ENCODE measurements at regions not wholly inside any gene's neighbourhood (a gene's known extent, or its start where the extent isn't known, plus 50 kb on each side); places are given as distances from the start of the nearest gene placed in this dataset.

DNA sequence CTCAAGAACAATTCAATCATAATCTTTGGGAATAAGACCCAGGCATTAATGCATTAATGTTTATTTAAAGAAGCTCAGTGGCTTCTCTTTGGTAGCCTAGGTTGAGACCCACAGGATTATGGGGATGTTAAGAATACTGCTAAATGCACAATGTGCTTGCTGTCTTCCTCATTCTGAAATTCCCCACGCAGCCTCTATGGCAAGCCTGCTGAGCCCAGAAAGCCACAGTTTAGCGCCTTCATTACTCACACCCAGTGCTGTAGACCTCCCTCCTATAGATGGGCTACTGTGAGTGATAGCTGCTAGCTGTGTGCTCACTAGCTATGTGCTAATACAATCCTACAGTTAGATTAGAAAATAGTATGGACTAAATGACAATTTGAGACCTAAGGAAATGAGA, 90.6 kb downstream of the TNFSF13B start:
- DNase-seq (ENCODE audit: low spot score): no peak

GRCh38 chr13:108361769-108362168, 92.3 kb downstream of the TNFSF13B start:
- no peak for DNase-seq (ENCODE audit: low spot score)

GRCh38 chr13:108363666-108364065, 94.1 kb downstream of the TNFSF13B start:
- no peak for DNase-seq (ENCODE audit: low spot score)

DNA sequence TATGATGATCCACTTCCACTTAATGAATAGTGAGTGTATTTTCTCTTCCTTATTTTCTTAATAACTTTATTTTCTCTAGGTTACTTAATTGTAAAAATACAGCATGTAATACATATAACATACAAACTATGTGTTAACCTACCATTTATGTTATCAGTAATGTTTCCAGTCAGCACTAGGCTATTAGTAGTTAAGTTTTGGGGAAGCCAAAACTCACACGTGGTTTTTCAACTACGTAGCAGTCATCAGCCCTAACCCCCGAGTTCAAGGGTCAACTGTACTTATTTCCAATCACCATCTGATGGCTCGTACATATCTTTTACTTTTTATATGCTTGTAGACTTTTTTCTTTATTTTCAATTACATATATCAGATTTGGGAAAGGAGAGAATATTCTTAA, 95.7 kb downstream of the TNFSF13B start:
- no peak for DNase-seq (ENCODE audit: low spot score)

DNA sequence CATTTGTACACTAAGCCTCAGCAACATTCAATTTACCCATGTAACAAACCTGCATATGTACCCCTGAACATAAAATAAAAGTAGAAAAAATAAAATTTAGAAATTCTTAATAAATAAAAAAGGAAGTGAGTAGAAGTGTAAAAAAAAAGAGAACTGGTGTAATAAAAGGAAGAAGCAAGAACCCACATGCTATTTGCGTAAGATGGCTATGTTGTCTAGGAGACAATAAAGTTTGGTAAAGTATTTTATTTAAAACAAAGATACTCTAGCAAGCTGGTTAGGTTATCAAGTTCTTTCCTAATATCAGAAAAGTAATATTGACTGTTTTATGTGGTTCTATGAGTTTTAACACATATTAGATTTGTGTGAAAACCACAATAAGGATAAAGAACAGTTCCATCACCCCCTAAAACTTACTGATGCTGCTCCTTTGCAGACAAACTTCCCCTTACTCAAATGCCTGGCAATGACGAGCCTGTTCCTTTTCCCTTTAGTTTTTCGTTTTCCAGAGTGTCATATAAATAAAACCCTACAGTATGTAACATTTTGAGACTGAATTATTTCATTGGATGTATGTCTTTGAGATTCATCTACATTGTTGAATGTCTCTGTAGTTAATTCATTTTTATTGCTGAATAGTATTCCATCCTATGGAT, 98.9 kb downstream of the TNFSF13B start:
- DNase-seq (ENCODE audit: low spot score): no peak

DNA sequence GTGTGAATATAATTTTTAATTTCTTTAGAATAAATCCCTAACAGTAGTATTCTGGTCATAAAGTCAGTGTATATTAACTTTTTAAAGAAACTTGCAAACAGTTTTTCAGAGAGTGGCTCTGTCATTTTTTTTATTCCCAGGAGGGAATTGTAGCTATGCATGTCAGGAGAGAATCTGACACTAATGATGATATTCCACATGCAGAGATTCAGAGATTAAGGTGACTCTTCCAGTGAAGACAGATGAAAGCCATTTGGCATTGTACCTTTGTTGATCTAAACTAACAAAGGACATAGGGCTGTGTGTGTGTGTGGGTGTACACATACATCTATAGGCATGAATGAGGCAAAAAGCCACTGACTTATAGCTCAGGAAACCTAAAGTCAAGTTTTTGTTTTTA, 99.9 kb downstream of the TNFSF13B start:
- DNase-seq (ENCODE audit: low spot score): no peak

GRCh38 chr13:108375034-108375433, 105.5 kb downstream of the TNFSF13B start:
- no peak for DNase-seq (ENCODE audit: low spot score)

GRCh38 chr13:108375772-108376171, 106.3 kb downstream of the TNFSF13B start:
- no peak for DNase-seq (ENCODE audit: low spot score)

GRCh38 chr13:108376308-108376707, 106.8 kb downstream of the TNFSF13B start:
- no peak for DNase-seq (ENCODE audit: low spot score)

- no peak for DNase-seq (ENCODE audit: low spot score)
Measured at GRCh38 chr13:108377646-108378206, 108.2 kb downstream of the TNFSF13B start.

- DNase-seq (ENCODE audit: low spot score): no peak
Measured at GRCh38 chr13:108383667-108384066, 114.1 kb downstream of the TNFSF13B start.

GRCh38 chr13:108387156-108387555, 117.6 kb downstream of the TNFSF13B start:
- no peak for DNase-seq (ENCODE audit: low spot score)

DNA sequence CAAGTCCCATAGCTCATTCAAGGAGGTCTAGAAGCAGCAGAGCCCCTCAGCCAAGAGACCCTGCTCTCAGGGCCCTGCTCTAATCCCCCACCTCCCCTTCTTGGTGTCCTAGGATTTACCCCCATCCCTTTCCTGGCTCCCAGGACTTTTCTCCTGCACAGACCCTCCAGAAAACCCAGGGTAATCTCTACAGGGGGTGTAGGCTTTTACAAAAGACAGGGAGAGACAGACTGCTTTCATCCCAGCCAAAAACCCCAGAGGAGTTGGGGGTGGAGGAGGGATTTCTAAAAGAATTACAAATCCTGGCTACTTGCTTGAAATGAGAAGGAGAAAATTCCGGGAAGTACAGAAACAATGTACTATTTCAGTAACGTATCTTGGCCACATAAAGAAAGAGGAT, 133.3 kb downstream of the TNFSF13B start:
- DNase-seq (ENCODE audit: low spot score): no peak

DNA sequence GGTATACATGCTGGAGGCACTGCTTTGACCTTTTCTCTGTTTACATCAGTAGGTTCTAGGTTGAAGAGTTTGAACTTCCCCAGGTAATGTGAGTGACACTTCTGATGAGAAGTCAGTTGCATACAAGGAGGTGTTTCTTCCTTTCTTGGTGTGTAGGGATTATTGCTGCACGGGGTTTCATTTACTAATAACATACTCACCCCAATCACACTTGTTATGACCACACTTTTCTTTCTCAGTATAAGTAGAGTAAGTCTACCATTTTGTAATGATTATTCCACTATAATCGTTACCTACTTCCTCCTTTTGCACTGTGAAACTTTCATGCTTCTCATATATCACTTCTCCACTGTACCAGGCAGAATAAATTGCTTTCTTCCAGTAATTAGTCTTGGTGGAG, 138.0 kb downstream of the TNFSF13B start:
- DNase-seq (ENCODE audit: low spot score): no peak

GRCh38 chr13:108408672-108409071, 139.2 kb downstream of the TNFSF13B start:
- no peak for DNase-seq (ENCODE audit: low spot score)

GRCh38 chr13:108409730-108410129, 140.2 kb downstream of the TNFSF13B start:
- no peak for DNase-seq (ENCODE audit: low spot score)

GRCh38 chr13:108419768-108420167, 150.2 kb downstream of the TNFSF13B start:
- no peak for DNase-seq (ENCODE audit: low spot score)

- no peak for DNase-seq (ENCODE audit: low spot score)
Measured at GRCh38 chr13:108425056-108425455, 155.5 kb downstream of the TNFSF13B start.

DNA sequence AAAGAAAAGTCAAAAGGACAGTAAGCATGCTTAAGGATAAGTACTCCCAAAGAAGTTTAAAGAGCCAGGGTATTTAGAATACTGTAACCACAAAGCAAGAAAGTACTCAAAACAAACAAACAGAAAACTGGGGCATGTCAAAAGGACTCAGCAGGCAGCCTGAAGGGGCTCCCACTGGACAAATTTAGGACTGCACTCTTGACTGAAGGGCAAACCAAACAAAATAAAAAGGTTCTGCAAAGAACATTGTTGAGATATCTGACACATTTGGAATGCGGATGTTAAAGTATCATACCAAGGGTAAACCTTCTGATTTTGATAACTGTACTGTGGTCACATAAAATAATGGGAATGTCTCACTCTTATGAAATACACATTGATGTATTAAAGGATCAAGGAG, 157.4 kb downstream of the TNFSF13B start:
- no peak for DNase-seq (ENCODE audit: low spot score)

DNA sequence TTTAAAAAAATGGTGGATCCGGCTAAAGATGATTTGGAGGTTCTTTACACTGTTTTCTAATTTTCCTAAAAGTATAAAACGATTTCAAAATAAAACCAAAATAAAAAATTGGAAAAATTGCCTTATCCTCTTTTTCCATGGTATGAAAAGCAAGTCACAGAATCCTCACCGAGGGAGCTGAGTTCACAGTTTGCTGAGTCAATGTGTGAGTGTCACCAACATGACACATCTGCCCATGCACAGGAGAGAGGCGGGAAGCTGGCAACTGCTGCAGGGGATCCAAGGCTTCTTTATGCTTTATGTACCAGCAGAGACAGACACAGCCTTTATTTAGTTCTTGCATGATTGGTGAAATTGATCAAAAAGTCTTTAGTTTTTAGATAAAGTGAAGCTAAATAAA, 157.8 kb downstream of the TNFSF13B start:
- DNase-seq (ENCODE audit: low spot score): no peak

DNA sequence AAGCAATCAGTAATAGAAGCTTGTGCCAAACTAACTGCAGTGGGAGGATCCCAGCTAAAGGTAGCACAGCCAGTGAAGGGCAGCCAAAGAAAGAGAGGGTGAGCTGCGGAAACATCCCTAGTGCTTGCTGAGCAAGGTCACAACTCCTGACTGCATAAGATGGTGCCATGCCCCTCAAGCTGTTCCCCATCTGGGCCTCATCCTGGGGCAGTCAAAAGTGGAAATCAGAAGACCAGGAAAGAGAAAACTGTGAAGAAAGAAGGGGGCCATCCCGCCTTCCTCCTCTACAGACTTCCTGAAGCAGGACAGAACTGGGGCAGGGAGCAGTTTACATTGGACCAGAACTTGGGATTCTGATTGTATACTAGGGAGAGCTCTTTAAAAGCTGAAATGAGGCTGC, 159.2 kb downstream of the TNFSF13B start:
- DNase-seq (ENCODE audit: low spot score): no peak

DNA sequence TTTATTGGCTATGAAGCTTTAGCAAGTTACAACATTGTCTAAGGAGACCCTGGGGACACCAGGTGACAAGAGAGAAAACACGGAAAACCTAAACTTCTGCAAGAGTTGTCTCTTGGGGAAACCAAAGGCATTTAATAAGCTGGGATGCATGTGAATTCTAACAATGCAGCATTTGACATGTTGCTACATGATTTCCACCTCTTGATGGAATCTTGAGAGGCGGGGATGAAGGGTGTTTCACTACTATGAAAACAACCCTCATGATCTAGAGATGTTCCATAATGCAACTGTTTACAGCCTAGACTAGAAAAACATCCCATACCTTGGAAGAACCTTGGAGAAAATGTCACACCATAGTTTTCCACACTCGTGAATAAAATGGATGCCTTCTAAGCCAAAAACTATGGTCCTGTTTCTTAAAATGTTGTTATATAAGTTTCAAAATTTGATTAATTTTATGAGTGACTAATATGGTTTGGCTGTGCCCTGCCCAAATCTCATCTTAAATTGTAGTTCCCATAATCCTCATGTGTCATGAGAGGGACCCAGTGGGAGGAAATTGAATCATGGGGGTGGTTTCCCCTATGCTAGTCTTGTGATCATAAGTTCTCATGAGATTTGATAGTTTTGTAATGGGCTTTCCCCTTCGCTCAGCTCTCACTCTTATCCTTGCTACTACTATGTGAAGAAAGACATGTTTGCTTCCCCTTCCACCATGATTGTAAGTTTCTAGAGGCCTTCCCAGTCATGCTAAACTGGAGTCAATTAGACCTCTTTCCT, 164.6 kb downstream of the TNFSF13B start:
- DNase-seq (ENCODE audit: low spot score): no peak

DNA sequence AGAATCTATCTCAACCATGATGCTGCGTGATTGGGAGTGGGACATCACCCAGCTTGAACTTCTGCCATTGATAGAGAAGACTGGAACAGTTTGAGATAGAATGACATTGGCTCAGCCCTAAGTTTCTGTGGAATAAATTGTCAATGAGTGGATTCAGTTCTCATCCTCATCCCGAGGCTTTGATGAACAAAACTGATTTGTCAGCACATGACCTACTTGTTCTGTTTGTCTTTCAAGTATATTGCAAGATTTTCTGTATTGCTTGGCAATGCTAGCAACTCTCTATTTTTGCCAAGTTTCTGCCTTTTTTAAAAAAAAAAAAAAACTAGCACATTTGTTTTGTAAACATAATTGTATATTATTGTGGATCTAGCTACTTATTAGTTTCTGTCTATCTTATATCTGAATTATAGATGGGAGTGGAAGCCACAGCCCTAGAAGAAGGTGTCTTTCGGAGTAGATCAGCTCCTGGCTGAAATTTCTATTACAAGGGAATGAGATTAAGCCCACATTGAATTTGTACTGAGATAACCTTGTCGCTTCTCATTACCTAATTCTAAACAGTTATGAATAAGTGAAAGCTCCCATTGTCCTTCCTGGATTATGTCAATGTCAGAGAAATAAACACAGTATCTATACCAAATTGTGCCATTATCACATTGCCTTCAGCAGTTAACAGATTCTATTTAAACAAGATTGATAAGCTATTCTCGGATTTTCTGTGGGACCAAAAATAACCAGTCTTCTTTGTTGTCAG, 166.1 kb downstream of the TNFSF13B start:
- no peak for DNase-seq (ENCODE audit: low spot score)

All from putamen (tissue), 1 donor.